Mucosa of rectum (tissue), 2 donors: ENCODE measurements at regions not wholly inside any gene's neighbourhood (a gene's known extent, or its start where the extent isn't known, plus 50 kb on each side); places are given as distances from the start of the nearest gene placed in this dataset.

Experiments used
- H3K27ac ChIP-seq, 2 donors: one replicate each; pipeline ENCODE4 v1.7.0; 2013; ENCODE audit warnings: inconsistent platforms in 2 of 2, low read depth in 2 of 2, low read length in 2 of 2
- H3K27me3 ChIP-seq, 2 donors: one replicate each; pipeline ENCODE4 v1.7.0; 2013; ENCODE audit warnings: low read length in 2 of 2; ENCODE audit not compliant: control insufficient read depth in 2 of 2, insufficient read depth in 2 of 2
- H3K36me3 ChIP-seq, 2 donors: one replicate each; pipeline ENCODE4 v1.7.0; 2013; ENCODE audit warnings: low read length in 2 of 2; ENCODE audit not compliant: control insufficient read depth in 2 of 2, insufficient read depth in 2 of 2
- H3K4me1 ChIP-seq, 2 donors: one replicate each; pipeline ENCODE4 v1.7.0; 2013; ENCODE audit warnings: low read length in 2 of 2, mild to moderate bottlenecking in 1 of 2; ENCODE audit not compliant: control insufficient read depth in 2 of 2, insufficient read depth in 2 of 2
- H3K4me3 ChIP-seq, 2 donors: one replicate each; pipeline ENCODE4 v1.7.0; 2013; ENCODE audit warnings: low read length in 2 of 2
- H3K9ac ChIP-seq, 2 donors: one replicate each; pipeline ENCODE4 v1.7.0; 2013; ENCODE audit warnings: low read length in 2 of 2, low read depth in 1 of 2, mild to moderate bottlenecking in 1 of 2
- H3K9me3 ChIP-seq, 2 donors: one replicate each; pipeline ENCODE4 v1.7.0; 2013; ENCODE audit warnings: low read length in 2 of 2; ENCODE audit not compliant: control insufficient read depth in 2 of 2
- donor health status: healthy.
- donor health status: Normal muscosa, but diverticular disease.

DNA sequence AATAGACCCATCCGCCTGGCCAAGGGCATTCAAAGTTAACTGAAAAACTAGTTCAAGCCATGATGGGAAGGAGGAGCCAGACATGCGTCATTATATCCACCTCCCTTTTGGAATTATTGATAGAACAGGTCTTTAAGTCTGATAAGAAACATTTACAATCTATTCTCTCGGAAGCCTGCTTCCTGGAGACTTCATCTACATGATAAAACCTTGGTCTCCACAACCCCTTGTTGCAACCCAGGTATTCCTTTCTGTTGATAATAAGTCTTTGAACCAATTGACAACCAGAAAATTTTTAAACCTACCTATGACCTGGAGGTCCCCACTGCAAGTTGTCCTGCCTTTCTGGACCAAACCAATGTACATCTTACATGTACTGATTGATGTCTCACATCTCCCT, 451.3 kb downstream of the NAF1 start:
- H3K27me3 ChIP-seq = no peaks in the 10 kb centered on the region
- H3K4me3 ChIP-seq = no peak overlapping the region
- H3K9ac ChIP-seq = no peak overlapping the region
- H3K9me3 ChIP-seq = no peaks in the 10 kb centered on the region
- H3K36me3 ChIP-seq = no peaks in the 10 kb centered on the region
- H3K4me1 ChIP-seq = no peaks in the 10 kb centered on the region
- H3K27ac ChIP-seq = no peak overlapping the region

DNA sequence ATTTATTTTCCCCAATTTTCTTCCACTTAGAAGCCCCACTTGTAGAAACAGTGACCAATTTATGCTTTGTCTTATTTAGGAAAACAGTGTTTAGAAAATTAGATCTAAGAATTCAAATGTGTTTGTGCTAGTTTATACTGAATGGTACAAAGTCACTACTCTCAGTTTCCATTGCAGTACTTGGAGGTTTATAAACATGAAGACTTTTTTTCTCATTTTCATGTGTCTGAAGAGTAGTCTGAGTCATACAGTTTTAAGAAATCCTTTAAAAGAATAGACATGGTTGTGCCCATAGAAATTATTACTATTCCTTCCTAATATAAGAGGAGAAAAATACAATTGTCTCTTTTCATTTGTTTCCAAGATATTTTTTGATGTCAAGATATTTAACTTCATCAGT, 458.7 kb downstream of the NAF1 start:
- no peaks in the 10 kb centered on the region for H3K4me1 ChIP-seq
- H3K27ac ChIP-seq = no peak overlapping the region
- no peaks in the 10 kb centered on the region for H3K9me3 ChIP-seq
- no peak overlapping the region for H3K9ac ChIP-seq
- H3K27me3 ChIP-seq = no peaks in the 10 kb centered on the region
- H3K4me3 ChIP-seq = no peak overlapping the region
- no peaks in the 10 kb centered on the region for H3K36me3 ChIP-seq

DNA sequence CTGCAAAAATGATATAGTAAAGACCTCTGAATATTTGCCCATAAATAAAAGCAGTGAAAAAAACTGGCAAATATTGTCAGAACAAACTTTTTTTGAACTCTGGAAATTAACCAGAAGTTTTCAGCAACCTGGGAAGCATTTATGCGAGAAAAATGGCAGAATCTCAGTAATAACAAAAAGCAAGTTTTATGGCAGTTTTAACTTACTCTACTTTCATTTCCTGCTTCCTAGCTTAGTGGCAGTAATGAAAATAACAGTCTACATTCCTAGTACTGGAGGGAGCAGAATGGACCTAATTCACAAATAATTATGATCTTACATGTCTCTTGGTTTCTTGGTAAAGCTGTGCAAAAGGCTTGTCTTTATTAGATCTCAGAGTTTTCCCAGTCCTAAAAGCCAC, 460.1 kb downstream of the NAF1 start:
- no peak overlapping the region for H3K27ac ChIP-seq
- no peaks in the 10 kb centered on the region for H3K27me3 ChIP-seq
- H3K4me1 ChIP-seq = no peaks in the 10 kb centered on the region
- no peak overlapping the region for H3K4me3 ChIP-seq
- no peaks in the 10 kb centered on the region for H3K9me3 ChIP-seq
- H3K9ac ChIP-seq = no peak overlapping the region
- H3K36me3 ChIP-seq = no peaks in the 10 kb centered on the region

DNA sequence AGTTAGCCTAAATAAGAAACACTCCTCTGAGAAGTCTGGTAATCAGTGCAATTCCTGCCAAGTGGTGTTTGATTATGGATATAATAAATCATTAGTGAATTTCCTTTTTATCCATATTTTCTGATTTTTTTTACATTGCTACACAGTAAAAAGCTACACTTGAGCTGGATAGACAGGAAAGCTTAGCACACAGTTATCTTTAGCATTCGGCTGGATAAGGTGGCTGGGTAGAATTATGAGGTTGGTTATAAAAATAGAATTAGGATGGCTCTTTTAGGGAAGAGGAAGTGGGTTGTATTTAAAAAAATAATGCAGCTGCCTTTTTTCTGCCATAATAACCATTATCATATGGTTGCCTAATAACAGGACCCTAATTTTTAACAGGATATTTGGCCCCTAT, 460.6 kb downstream of the NAF1 start:
- H3K4me1 ChIP-seq = no peaks in the 10 kb centered on the region
- no peaks in the 10 kb centered on the region for H3K9me3 ChIP-seq
- no peaks in the 10 kb centered on the region for H3K27me3 ChIP-seq
- no peak overlapping the region for H3K4me3 ChIP-seq
- no peak overlapping the region for H3K27ac ChIP-seq
- no peak overlapping the region for H3K9ac ChIP-seq
- no peaks in the 10 kb centered on the region for H3K36me3 ChIP-seq

DNA sequence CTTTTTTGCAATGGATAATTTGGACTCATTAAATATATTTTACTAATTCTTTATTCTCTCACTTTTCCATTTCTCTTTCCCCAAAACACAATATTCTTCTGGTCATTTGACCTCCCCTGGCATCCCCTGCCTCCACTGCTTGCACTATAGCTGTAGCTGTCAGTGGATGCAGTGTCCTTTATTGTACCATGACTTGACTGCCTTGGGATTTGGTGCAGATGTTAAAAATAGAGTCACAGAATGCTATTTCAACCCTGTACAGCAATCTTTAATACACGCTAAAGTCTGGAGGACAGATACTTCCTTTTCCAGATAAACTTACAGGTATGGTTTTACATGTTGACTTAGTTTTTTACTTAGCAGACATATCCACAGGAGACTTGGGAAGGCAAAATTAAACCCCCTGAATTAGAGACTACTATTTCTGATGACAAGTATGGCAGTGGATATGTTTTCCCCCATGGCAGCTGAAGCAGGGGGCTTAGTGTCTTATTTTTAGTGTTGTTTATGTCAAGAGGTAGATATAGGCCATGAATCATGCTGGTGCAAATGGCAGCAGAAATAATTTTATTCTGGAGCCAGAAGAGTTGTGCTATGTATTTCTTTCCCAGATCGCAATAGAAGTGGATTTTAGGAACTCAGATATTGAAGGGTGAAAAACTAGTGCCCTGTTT, 461.4 kb downstream of the NAF1 start:
- H3K27me3 ChIP-seq = no peaks in the 10 kb centered on the region
- no peak overlapping the region for H3K27ac ChIP-seq
- no peak overlapping the region for H3K9ac ChIP-seq
- no peaks in the 10 kb centered on the region for H3K9me3 ChIP-seq
- no peaks in the 10 kb centered on the region for H3K4me1 ChIP-seq
- no peaks in the 10 kb centered on the region for H3K36me3 ChIP-seq
- H3K4me3 ChIP-seq = no peak overlapping the region

DNA sequence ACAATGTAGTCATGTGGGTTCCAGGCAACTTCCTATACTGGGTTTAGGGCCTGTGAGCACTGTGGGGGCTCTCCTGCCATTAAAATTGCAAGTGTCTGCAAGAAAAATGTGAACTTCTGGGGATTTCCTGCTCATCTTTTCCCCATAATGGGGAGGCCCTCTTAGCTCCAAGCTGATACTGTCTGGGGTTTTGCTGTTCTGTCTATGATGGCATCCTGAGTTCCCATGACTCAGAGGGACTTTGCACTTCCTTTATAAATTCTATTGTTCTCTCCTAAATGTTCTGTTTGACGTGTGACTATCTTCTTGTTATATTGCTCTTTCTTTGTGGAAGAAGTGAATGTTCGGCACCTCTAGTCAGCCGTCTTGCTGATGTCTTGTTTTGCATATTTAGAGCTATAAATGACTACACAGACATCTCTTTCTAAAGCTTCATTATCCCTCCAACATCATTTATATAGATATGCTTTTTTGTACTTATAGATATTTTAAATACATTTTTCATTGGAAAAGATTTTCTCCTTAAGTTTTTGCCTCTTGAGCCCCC, 465.8 kb downstream of the NAF1 start:
- H3K27ac ChIP-seq = no peak overlapping the region
- no peak overlapping the region for H3K4me3 ChIP-seq
- no peak overlapping the region for H3K9ac ChIP-seq
- no peaks in the 10 kb centered on the region for H3K4me1 ChIP-seq
- H3K9me3 ChIP-seq = no peaks in the 10 kb centered on the region
- no peaks in the 10 kb centered on the region for H3K36me3 ChIP-seq
- H3K27me3 ChIP-seq = no peaks in the 10 kb centered on the region

DNA sequence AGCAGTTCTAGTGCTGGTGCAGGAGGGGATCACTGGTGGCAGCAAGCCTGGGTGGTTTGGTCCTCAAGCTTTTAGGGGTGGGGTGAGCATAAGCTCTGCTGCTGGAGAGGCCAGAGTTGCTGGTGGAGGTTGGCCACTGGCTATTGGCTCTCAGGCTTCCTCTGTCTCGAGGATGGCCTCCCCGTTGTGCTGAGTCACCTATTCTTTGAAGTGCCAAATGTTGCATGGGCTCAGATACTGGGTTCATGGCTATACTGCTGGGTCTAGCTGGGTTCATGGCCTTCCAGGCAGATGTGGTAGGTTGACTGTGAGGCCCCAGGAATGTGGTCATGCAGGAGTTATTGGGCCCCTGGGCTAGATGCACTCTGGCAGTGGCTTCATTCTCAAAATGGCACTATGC, 466.3 kb downstream of the NAF1 start:
- Histone ChIP-seq H3K27me3 (no peaks in the 10 kb centered on the region), H3K36me3 (no peaks in the 10 kb centered on the region), H3K4me1 (no peaks in the 10 kb centered on the region), H3K9me3 (no peaks in the 10 kb centered on the region), H3K4me3 (no peak overlapping the region), H3K9ac (no peak overlapping the region), H3K27ac (no peak overlapping the region)

DNA sequence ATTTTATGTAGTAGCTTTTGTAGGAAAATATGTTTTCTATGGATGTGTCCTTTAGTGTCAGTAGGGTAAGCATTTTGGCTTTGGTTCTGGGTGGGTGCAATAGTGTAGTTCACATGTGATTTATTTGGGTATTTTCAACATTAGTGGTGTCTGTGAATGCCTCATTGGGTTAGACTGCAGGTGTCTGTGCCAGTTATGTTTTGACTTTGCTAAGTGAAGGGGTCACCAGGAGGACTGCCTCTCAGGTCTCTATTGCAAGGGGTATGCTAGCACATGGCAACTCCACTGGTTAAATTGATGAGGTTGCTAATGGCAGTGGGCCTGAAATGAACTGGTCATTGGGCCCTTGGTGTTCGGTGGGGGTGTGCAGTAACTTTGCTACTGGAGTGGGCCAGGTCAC, 467.1 kb downstream of the NAF1 start:
- H3K36me3 ChIP-seq = no peaks in the 10 kb centered on the region
- no peaks in the 10 kb centered on the region for H3K9me3 ChIP-seq
- no peak overlapping the region for H3K4me3 ChIP-seq
- H3K9ac ChIP-seq = no peak overlapping the region
- no peak overlapping the region for H3K27ac ChIP-seq
- no peaks in the 10 kb centered on the region for H3K27me3 ChIP-seq
- H3K4me1 ChIP-seq = no peaks in the 10 kb centered on the region

DNA sequence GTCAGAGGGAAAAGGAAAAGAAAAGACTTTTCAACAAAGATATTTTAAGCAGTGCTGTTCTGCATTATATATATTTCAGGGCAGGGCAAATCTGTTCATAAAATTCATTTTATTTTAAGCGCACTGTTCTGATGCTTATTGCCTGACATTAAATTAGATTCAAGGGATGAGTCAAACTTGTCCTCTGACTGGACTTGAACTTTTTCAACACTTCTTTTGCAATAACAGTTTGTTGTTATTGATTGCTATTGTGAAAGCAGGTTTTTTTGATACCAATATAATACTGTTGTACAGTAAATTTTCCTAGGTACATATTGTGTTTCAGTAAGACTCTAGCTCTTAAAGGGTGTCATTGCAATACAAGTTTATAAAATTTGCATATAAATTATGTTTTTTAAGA, 481.3 kb downstream of the NAF1 start:
- Histone ChIP-seq H3K4me3 (no peak overlapping the region), H3K9me3 (no peaks in the 10 kb centered on the region), H3K9ac (no peak overlapping the region), H3K4me1 (no peaks in the 10 kb centered on the region), H3K27me3 (no peaks in the 10 kb centered on the region), H3K36me3 (no peaks in the 10 kb centered on the region), H3K27ac (no peak overlapping the region)

DNA sequence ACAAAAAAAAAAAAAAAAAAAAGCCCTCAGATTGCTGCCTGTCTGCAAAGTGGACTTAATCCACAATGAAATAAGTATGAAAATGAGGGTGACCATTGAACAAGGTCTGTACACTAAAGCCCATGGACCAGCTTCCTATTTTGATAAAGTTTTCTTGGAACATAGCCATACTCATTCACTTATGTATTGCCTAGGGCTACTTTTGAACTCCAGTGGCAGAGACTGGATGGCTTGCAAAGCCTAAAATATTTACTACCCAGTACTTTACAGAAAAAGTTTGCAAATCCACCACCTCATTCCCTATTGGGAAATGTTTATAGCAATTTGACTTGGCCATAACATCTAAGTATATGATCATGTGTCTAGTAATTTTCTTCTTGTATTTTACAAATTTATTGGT, 481.7 kb downstream of the NAF1 start:
- no peak overlapping the region for H3K4me3 ChIP-seq
- no peak overlapping the region for H3K27ac ChIP-seq
- H3K9me3 ChIP-seq = no peaks in the 10 kb centered on the region
- no peak overlapping the region for H3K9ac ChIP-seq
- no peaks in the 10 kb centered on the region for H3K4me1 ChIP-seq
- H3K36me3 ChIP-seq = no peaks in the 10 kb centered on the region
- H3K27me3 ChIP-seq = no peaks in the 10 kb centered on the region

DNA sequence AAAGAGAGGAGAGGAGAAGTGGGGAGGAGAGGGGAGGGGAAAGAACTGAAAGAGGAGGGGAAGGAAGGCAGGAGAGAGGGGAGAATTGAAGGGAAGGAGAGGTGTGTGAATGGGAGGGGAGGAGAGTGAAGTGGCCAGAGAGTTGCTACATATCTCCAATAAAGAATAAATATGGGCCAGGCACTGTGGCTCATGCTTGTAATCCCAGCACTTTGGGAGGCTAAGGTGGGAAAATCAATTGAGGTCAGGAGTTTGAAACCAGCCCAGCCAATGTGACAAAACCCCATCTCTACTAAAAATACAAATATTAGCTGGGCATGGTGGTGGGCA, 482.4 kb downstream of the NAF1 start:
- Histone ChIP-seq H3K36me3 (no peaks in the 10 kb centered on the region), H3K9me3 (no peaks in the 10 kb centered on the region), H3K4me3 (no peak overlapping the region), H3K27ac (no peak overlapping the region), H3K27me3 (no peaks in the 10 kb centered on the region), H3K9ac (no peak overlapping the region), H3K4me1 (no peaks in the 10 kb centered on the region)
